Amniotic stem cell (primary cell): ENCODE measurements at regions not wholly inside any gene's neighbourhood (a gene's known extent, or its start where the extent isn't known, plus 50 kb on each side); places are given as distances from the start of the nearest gene placed in this dataset.
"Not testable (repeated sequence)": the region's sequence is repeated elsewhere in the genome, so short reads cannot be mapped to it uniquely, and the experiment has no call there.

Source experiments
- DNase-seq: peaks from one replicate; lab custom pipeline; 2025; lab: John Stamatoyannopoulos, UW

- DNase-seq, result no peak
Measured at GRCh38 chr10:45564303-45564959, 108.1 kb downstream of the ZFAND4 start.

DNA sequence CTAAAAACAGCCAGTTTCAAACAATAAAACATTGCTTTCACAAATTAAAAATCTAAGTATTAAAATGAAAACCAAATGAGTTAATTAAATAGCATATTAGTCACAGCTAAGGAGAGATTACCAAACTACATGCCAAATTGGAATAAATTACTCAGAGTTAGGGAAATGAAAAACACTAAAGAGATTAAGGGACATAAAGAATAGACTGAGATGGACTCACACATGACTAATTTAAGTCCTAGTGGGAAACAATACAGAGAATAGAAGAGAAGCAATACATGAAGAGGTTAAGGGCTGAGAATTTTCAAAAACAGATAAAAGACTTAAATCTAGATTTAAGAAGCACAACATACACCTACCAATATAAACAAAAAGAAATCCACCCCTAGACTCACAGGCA, 110.6 kb downstream of the ZFAND4 start:
- no peak for DNase-seq

- no peak for DNase-seq
Measured at GRCh38 chr10:45560262-45560661, 112.3 kb downstream of the ZFAND4 start.

GRCh38 chr10:45558425-45558824, 114.1 kb downstream of the ZFAND4 start:
- no peak for DNase-seq

- no peak for DNase-seq
Measured at GRCh38 chr10:45557275-45557905, 115.2 kb downstream of the ZFAND4 start.

GRCh38 chr10:45555795-45556194, 116.8 kb downstream of the ZFAND4 start:
- no peak for DNase-seq

DNA sequence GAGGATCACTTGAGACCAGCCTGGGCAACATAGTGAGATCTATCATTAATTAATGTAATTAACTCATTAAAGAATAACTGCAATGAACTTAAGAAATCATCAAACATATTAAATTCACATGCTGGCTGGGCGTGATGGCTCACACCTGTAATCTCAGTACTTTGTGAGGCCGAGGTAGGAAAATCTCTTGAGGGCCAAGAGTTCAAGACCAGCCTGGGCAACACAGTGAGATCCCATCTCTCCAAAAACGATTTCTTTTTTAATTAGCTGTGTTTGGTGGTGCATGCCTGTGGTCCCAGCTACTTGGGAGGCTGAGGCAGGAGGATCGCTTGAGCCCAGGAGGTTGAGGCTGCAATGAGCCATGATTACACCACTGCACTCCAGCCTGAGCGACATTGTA, 117.2 kb downstream of the ZFAND4 start:
- DNase-seq, result not testable (repeated sequence)

GRCh38 chr10:45553613-45554012, 119.0 kb downstream of the ZFAND4 start:
- DNase-seq, result no peak

DNA sequence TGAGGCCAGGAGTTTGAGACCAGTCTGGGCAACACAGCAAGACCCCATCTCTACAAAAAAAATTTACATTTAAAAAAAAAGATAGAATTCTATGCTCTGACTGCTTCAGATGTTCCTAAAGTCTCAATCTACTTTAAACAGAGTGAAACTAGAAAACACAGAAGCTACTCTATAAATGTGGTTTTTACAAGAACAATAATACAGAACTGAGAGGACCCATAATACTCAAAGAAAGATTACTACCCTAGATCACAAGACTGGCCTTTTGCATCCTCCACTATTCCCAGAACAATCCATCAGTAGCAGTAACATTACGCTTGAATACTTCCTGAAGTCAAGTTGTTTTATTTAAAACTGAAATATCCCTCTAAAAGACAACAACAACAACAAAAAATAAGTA, 119.4 kb downstream of the ZFAND4 start:
- DNase-seq, result no peak

DNA sequence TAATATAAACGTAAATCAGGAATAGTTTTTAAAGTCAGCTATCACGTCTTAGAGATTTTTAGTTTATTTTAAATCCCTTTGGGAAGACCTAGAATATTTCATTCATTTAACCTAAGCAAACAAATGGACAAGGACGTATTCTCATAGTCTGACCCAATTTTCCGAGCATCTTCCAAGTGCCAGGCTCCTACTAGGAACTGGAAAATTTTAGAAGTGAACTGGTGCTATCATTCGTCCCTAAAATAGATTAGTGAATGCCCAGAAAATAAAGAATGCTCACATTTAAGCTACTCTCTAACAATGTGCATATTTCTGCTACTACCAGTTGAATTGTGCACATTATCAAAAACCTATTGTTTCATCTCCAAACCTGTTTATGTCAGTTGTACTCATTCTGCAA, 120.1 kb downstream of the ZFAND4 start:
- DNase-seq, result no peak

- no peak for DNase-seq
Measured at GRCh38 chr10:45550903-45551786, 121.4 kb downstream of the ZFAND4 start.

- DNase-seq, result no peak
Measured at GRCh38 chr10:45548068-45548467, 124.5 kb downstream of the ZFAND4 start.

- DNase-seq, result no peak
Measured at GRCh38 chr10:45547207-45547606, 125.4 kb downstream of the ZFAND4 start.

DNA sequence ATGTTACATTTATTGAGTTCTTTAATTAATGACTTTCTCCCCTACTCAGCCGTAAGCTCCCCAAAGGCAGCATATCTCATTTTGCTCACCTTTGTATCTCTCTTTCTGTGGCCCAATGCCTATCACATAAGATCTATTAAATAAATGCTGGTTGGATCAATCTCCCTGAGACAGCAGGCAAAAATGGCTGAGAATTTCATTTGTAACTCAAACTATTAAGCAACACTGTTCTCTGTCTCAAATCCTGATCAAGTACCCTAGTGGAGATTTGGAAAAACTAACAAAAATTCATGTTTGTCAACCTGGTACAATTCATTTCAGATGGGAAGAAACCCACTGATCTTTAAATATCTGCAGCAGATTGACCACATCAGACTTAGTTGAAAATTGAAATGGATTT, 127.4 kb downstream of the ZFAND4 start:
- no peak for DNase-seq

GRCh38 chr10:45544191-45544590, 128.4 kb downstream of the ZFAND4 start:
- no peak for DNase-seq

DNA sequence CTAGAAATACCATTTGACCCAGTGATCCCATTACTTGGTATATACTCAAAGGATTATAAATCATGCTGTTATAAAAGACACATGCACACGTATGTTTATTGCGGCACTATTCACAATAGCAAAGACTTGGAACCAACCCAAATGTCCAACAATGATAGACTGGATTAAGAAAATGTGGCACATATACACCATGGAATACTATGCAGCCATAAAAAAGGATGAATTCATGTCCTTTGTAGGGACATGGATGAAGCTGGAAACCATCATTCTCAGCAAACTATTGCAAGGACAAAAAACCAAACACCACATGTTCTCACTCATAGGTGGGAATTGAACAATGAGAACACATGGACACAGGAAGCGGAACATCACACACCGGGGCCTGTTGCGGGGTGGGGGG, 131.5 kb downstream of the ZFAND4 start:
- DNase-seq, result not testable (repeated sequence)

GRCh38 chr10:45540589-45540988, 132.0 kb downstream of the ZFAND4 start:
- not testable (repeated sequence) for DNase-seq

DNA sequence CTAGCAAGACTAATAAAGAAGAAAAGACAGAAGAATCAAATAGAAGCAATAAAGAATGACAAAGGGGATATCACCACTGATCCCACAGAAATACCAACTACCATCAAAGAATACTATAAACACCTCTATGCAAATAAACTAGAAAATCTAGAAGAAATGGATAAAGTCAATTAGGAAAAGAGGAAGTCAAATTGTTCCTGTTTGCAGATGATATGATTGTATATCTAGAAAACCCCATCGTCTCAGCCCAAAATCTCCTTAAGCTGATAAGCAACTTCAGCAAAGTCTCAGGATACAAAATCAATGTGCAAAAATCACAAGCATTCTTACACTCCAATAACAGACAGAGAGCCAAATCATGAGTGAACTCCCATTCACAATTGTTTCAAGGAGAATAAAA, 133.0 kb downstream of the ZFAND4 start:
- DNase-seq, result not testable (repeated sequence)

DNA sequence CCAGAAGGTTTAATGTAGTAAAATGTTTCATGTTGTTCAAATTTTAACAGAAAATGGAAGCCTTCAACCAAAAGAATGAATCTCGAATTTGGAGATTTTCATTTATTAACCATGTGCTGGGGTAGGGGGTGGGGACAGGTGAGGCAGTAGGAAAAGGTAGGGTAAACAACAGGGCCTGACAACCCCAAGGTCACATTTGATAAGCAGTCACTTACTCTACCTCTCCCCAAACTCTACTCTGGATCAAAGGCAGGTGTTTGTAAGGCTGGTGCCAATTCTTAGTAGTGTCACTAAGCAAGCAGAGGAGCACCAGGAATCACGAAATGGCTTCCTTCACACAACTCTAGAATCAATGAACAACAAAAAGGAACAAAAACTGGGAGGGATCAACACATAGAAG, 138.0 kb downstream of the ZFAND4 start:
- DNase-seq, result no peak

GRCh38 chr10:45532480-45532879, 140.1 kb downstream of the ZFAND4 start:
- no peak for DNase-seq

DNA sequence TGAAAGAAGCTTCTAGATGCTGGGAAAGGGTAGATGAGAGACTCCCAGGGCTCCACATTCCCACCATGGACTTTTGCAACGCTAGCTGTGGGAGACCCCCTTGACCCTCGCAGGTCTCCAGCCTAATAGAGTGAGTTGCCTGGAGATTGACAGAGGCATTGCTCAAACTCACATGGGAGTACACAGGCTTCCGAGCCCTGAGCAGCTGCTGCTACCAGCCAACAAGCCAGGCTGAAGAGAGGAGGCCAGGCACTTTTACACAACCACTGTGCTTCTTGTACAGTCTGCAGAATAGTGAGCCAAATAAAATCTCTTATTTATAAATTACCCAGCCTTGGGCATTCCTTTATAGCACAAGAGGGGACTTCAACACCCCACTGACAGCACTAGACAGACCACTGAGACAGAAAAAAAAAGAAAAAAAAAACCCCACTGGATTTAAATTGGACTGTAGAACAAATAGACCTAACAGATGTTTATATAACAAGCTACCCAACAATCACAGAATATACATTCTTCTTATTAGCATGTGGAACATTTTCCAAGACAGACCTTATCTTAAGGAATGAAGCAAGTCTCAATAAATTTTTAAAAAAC, 146.2 kb downstream of the ZFAND4 start:
- DNase-seq, result no peak

- DNase-seq, result no peak
Measured at GRCh38 chr10:45520476-45520875, 146.5 kb downstream of the ALOX5 start.

GRCh38 chr10:45518741-45519140, 144.7 kb downstream of the ALOX5 start:
- DNase-seq, result no peak
